IPS-18c (cell line): ENCODE measurements at regions not wholly inside any gene's neighbourhood (a gene's known extent, or its start where the extent isn't known, plus 50 kb on each side); places are given as distances from the start of the nearest gene placed in this dataset.

Source experiments
- H3K4me3 ChIP-seq: 2 replicates; pipeline ENCODE4 v1.7.0; 2013; ENCODE audit warnings: low read depth, mild to moderate bottlenecking, low read length, moderate library complexity; ENCODE audit not compliant: insufficient read depth
- H3K9me3 ChIP-seq: one replicate; pipeline ENCODE4 v1.6.1; 2013; ENCODE audit warnings: mild to moderate bottlenecking, low read length, moderate library complexity; ENCODE audit not compliant: control insufficient read depth, insufficient read depth

DNA sequence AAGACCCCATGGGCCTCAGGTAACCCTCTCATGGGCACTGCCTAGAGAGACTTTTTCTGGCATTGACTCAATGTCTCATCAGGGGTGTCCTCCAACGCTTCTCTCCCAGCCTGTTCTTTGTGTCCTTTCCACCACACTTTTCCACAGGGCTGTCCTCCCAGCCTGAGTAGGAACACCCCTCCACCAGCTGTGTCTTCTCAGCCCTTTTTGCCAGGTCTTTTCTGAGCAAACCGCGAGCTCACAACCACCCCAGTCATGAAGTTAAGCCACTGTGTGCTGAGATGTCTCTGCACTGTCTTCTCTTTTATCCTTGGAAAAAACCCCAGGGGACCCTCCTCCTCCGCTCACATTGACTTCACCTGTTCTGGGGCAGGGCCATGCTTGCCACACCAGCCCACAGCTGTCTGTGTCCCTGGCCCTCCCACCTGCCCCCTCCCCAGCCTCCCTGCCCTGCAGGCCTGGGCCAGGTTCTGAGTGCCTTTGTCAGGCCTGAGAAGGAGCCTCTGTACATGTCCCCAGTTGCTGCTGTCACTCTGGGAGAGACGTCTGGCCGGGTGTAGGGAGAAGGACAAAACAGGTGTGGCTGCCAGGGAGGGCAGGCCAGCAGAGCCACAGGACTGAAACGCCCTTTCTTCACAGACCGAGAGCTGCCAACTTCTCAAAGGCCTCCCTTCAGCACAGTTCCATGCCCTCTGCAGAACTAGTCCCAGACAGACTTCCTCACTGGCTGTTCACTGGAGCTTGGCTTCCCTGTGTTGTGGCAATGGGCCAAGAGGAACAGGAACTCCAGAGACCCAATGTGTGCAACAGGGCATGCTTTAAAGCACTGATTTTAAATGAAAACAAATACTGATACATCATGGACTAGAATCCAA, 50.5 kb upstream of the PNMA1 start:
- H3K9me3 ChIP-seq = no peaks in the 10 kb centered on the region
- H3K4me3 ChIP-seq = no peak overlapping the region
